Bone marrow (tissue), 2 donors: ENCODE measurements at regions not wholly inside any gene's neighbourhood (a gene's known extent, or its start where the extent isn't known, plus 50 kb on each side); places are given as distances from the start of the nearest gene placed in this dataset.
A peak's percentile ranks its signal among the peaks of the same experiment; 100 is the strongest.

ENCODE experiments used
- DNase-seq, 2 donors: peaks; one replicate each; lab custom pipeline; 2025; lab: John Stamatoyannopoulos, UW

- DNase-seq = no peak
Observed at GRCh38 chr2:43128559-43128955, 97.8 kb downstream of the ZFP36L2 start.

DNA sequence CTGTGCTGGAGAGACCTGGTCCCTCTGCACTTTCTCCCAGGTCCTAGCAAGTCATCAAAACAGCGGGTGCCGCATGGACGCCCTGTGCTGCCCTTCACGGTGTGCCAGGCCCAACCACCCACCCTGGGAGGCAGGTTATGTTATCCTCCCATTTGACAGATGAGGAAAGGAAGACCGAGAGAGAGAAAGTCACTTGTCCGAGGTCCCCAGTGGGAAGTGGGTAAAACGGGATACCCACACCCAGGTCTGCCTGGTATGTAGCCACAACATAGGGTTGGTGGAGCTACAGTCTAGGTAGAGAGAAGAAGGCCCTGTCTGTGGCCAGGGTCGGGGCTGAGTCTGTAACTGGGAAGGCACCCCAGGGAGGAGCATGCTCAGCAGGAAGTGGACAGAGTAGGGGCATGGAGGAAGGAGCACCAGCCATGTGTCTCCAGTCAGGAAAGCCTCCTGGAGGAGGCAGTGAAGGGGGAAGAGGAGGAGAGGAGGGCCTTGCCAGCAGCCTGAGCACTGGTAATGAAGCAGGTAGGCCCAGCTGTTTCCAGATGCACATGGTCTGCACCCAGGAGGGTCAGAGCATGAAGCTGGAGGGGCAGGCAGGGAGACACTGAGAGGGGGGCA lies 98.4 kb downstream of the ZFP36L2 start:
- DNase-seq = no peak

GRCh38 chr2:43127208-43127940 lies 99.0 kb downstream of the ZFP36L2 start:
- peak in 1 of 2 donors; percentile 35 for DNase-seq

- no peak for DNase-seq
Observed at GRCh38 chr2:43126817-43127207, 99.6 kb downstream of the ZFP36L2 start.

DNA sequence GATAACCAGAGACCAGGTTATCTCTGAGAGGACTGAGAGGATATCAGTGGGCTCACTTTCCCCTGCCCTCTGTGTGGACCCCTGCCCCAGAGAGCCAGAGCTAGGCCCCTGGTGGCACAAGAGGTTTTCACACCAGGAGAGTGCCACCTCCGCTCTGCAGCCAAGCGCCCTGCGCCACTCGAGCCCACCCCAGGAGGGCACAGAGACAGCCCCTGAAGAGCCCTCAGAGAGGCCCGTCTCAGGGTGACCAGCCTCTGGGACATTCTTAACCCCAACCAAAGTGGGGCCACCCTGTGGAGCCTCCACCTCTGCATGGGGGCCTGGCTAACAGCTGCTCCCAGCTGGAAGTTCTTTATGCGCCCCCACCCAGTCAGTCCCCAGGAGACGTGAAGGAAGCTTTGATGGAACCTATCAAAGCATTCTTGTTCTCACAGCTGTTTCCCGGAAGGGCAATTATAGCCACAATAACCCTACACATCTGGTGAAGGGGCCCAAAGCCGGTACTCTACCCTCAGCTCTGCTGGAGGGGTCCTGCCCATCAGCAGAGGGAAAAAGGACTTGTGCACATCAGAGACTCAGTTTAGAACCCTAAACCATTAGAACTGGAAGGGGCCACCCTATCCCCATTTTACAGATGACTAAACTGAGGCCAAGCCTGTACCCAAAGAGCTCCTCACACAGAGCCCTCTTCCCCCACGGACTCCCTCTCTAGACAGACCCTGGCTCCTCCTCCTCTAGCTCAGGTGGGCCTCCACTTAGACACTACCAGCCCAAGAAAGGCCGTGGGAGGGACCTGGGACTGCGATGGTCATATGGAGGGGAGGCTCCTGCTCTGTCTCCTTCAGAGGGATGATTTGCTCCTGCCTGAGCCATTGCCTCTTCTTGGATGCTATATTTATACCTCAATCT lies 101.1 kb downstream of the ZFP36L2 start:
- no peak for DNase-seq

DNA sequence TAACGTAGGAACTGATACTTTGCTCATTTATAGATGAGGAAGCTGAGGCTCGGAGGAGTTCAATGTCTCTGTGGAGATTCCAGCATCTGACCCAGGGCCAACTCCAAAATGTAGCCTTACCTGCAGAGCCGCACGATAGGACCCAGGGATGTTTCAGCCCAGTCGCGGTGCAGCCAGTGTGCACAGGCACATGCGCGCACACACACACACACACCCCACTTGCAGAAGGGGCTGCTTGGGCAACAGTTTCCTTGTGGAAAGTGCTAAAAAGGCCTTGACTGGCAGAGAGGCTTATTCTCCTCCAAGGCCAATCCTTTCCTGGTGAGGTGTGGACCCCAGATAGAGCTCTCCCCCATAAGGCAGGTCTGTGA lies 101.7 kb downstream of the ZFP36L2 start:
- no peak for DNase-seq

DNA sequence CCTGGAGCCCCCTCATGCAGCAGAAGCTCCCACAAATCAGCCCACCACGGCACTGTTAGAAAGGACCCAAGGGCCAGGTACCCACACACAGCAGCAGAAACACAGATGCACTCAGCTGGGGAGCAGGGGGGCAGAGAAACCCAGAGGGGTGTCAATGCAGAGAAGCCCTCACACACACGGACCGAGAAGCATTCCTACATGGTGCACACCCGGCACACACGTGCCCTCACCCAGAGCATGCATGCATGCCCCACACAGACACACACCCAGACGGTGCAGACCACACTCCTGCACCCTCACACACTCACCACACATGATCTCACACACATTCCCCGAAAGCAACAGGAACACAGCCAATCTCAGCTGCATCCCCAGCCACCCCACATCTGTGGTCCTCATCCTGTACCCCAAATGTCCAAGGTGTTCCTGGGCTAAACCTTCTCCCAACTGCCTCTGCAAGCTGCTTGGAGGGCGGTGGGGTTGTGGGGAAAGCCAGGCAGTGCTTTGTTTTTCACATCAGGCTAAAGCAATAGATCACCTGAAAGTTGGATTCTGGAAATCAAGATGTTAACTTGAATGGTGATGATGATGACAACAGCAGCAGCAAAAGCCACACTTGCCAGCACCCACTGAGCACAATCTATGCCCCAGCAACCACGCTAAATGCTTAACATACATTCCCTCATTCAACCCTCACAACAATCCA lies 102.3 kb downstream of the ZFP36L2 start:
- no peak for DNase-seq

DNA sequence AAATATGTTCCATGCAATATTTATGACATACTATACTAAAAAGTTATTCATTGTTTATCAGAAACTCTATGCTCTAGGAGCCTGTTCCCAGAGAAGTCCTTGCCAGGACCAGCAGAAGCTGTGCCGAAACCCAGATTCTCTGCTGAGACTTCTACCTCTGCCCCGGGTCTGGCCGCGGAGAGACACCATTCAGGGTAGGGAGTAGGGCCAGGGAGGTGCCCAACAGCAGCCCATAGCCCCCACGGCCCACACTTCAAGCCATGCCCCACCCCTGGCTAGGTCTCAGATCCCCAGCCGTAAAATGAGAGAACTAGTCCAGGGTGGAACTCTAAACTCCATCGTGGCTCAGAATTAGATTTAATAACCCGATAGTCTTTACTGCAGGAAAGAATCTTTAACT lies 102.9 kb downstream of the ZFP36L2 start:
- DNase-seq = no peak

DNA sequence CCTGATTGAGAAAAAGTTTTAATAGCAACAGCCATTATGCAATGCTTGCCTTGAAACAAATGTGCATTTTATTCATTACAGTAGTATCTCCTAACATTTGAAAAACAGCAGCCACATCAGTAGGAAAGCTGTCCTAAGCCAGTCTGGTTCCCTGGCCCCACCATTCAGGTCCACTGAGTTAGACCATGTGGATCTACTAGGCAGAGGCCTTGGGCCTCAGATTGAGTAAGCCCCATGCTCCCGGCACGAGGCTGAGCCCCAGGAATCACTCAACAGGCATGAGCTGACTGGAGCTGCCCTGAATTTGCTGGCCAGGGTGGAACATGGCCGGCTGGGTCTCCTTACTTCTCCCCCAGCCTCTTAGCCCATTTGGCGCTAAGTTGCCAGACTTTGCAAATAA lies 103.4 kb downstream of the ZFP36L2 start:
- DNase-seq = no peak

GRCh38 chr2:43121580-43122314 lies 104.7 kb downstream of the ZFP36L2 start:
- no peak for DNase-seq

- no peak for DNase-seq
Observed at GRCh38 chr2:43119303-43119702, 107.1 kb downstream of the ZFP36L2 start.

DNA sequence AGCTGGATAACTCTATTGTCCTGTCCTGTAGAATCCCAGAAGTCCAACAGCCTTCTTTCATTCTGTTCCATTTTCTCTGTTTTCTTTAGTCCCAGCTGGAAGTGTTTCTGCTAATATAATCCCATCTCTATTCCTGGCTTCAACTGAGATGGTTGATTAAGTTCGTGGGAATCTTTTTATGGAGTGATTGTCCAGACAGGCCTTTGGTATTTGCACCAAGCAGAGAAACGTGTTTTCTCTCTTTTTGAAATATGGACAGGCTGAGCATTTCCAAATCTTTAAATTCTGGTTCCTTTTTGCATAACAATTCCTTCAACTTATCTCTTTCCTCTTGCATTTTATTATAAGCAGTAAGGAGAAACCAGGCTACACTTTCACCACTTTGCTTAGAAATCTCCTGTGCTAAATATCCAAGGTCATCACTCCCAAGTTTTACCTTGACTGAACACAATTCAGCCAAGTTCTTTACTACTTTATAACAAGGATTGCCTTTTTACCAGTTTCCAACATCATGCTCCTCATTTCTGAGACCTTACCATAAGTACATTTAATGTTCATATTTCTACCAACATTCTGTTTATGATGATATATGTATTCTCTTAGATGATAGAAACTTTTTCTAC lies 108.8 kb downstream of the ZFP36L2 start:
- DNase-seq = no peak

DNA sequence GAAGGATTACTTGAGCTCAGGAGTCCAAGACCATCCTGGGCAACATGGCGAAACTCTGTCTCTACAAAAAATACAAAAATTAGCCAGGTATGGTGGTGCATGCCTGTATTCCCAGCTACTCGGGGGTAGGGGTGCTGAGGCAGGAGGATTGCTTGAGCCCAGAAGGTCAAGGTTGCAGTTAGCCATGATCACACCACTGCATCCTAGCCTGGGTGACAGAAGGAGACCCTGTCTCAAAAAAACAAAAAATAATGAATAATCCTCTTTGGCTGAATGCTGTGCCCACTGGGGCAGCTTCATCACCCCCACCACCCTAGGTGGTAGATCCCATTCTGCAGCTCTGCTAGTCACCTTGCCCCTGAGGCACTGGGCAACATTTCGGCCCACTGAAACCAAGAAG lies 109.4 kb downstream of the ZFP36L2 start:
- DNase-seq = no peak

DNA sequence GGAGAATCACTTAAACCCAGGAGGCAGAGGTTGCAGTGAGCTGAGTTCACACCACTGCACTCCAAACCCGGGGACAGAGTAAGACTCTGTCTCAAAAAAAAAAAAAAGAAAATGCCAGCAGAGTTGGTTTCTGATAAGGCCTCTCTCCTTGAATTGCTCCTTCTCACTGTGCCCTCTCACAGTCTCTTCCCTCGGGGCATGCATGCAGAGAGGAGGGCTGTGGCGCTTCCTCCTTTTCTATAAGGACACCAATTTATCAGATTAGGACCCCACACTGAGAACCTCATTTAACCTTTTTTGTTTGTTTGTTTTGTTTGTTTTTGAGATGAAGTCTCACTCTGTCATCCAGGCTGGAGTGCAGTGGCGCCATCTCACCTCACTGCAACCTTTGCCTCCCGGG lies 110.5 kb downstream of the ZFP36L2 start:
- no peak for DNase-seq

- DNase-seq = no peak
Observed at GRCh38 chr2:43114210-43114609, 112.2 kb downstream of the ZFP36L2 start.

DNA sequence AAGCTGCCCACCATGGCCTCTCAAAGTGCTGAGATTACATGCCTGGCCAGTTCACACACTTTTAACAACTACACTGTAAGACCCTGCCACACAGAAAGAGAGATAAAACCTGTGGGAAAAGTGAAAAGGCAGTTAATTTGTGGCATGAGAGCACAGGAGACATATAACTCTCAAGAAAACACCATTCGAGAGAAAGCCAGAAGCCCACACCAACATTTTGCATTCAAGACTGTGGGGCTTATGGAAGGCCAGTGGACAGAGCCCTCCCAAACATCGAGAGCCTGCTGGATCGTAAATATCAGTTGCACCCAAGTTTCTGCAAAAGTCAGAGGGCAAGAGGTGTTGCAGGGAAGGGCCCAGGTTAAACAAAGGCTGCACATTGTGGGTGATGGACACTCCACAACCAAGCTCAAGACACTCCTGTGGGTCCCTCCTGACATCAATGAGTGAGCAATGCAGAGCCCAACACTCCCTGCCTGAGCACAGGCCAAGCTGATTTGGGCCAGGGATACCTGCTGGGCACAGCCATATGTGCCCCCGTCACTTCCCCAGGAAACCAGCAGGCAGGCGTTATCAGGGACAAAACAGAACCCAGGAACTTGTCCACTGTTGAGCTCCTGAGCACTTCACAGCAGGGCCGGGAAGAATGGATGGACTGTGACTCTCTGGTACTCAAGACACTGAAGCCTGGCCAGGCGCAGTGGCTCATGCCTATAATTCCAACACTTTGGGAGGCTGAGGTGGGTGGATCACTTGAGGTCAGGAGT lies 114.4 kb downstream of the ZFP36L2 start:
- no peak for DNase-seq

GRCh38 chr2:43110442-43110871 lies 115.9 kb downstream of the ZFP36L2 start:
- DNase-seq = no peak

- peak in 1 of 2 donors; percentile 47 for DNase-seq
Observed at GRCh38 chr2:43109261-43109743, 117.1 kb downstream of the ZFP36L2 start.

DNA sequence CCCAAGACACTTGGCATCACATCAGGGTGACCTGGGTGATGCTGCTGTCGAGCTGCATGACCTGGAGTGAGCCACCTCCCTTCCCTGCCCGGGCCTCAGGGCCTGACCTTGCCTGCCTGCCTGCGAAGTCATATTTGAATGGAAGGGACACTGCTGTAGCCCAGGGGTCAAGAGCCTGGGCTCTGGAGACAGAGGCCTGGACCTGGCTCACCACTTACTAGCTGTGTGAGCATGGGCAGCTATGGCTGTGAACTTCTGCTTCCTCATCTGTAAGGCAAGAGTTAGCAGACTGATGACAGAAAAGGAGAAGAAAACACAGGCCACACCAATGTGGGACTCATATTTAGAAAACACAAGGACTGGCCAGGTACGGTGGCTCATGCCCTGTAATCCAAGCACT lies 118.7 kb downstream of the ZFP36L2 start:
- DNase-seq = no peak
